ENCODE measurements at regions not wholly inside any gene's neighbourhood (a gene's known extent, or its start where the extent isn't known, plus 50 kb on each side); places are given as distances from the start of the nearest gene placed in this dataset.
"Not testable (repeated sequence)": the region's sequence is repeated elsewhere in the genome, so short reads cannot be mapped to it uniquely, and the experiment has no call there.

GRCh38 chr12:67545298-67545697 is 103.2 kb upstream of the DYRK2 start:
- DNase-seq: no peak
- no peaks in the 10 kb centered on the region for H3K9me3 ChIP-seq (ENCODE audit: insufficient read depth, low read depth, low read length)
- no peak overlapping the region for H3K9ac ChIP-seq (ENCODE audit: low read length)
- H3K79me2 ChIP-seq (ENCODE audit: control insufficient read depth, insufficient read depth, low read length, poor library complexity): no peaks in the 10 kb centered on the region
- H3K4me1 ChIP-seq (ENCODE audit: control insufficient read depth in 1 of 2, insufficient read depth in 2 of 2, low read length in 2 of 2): no peaks in the 10 kb centered on the region
- no peak overlapping the region for H3K23ac ChIP-seq (ENCODE audit: low read length)
- no peak overlapping the region for H2BK5ac ChIP-seq (ENCODE audit: low read depth, low read length, poor library complexity)
- H3K4me2 ChIP-seq (ENCODE audit: low read length): no peak overlapping the region
- H4K91ac ChIP-seq (ENCODE audit: low read depth, low read length): no peak overlapping the region
- H4K8ac ChIP-seq (ENCODE audit: low read depth, low read length): no peak overlapping the region
- H4K12ac ChIP-seq (ENCODE audit: low read depth, low read length): no peak overlapping the region
- H2AFZ ChIP-seq (ENCODE audit: insufficient read depth, low read length, poor library complexity): no peak overlapping the region
- H3K79me1 ChIP-seq (ENCODE audit: low read length): no peaks in the 10 kb centered on the region
- no peak overlapping the region for H2BK12ac ChIP-seq (ENCODE audit: low read length)
- H3K4me3 ChIP-seq (ENCODE audit: low read depth, low read length): no peak overlapping the region
- H2AK5ac ChIP-seq (ENCODE audit: low read length): no peak overlapping the region
- no peak overlapping the region for H3K4ac ChIP-seq (ENCODE audit: low read depth, low read length)
- H3K36me3 ChIP-seq (ENCODE audit: control insufficient read depth in 1 of 2, insufficient read depth in 2 of 2, low read length in 2 of 2): no peaks in the 10 kb centered on the region
- H3K27ac ChIP-seq (ENCODE audit: low read depth, low read length): no peak overlapping the region
- H3K14ac ChIP-seq (ENCODE audit: low read length): no peak overlapping the region
- WGBS (ENCODE audit: extremely low coverage, insufficient coverage, insufficient read length): no CpG with 5 or more reads among the region's 8 CpGs
- no peak overlapping the region for H3K18ac ChIP-seq (ENCODE audit: low read length)
- H2BK120ac ChIP-seq (ENCODE audit: insufficient read depth, low read length, poor library complexity): no peak overlapping the region
- H3K27me3 ChIP-seq (ENCODE audit: insufficient read depth, low read length): no peaks in the 10 kb centered on the region

GRCh38 chr12:67546746-67547145 is 101.8 kb upstream of the DYRK2 start:
- Histone ChIP-seq H2AK5ac (ENCODE audit: low read length) (no peak overlapping the region), H3K79me2 (ENCODE audit: control insufficient read depth, insufficient read depth, low read length, poor library complexity) (no peaks in the 10 kb centered on the region), H3K27ac (ENCODE audit: low read depth, low read length) (no peak overlapping the region), H4K8ac (ENCODE audit: low read depth, low read length) (no peak overlapping the region), H2BK120ac (ENCODE audit: insufficient read depth, low read length, poor library complexity) (no peak overlapping the region), H3K18ac (ENCODE audit: low read length) (no peak overlapping the region), H3K4me1 (ENCODE audit: control insufficient read depth in 1 of 2, insufficient read depth in 2 of 2, low read length in 2 of 2) (no peaks in the 10 kb centered on the region), H3K4ac (ENCODE audit: low read depth, low read length) (no peak overlapping the region), H3K79me1 (ENCODE audit: low read length) (no peaks in the 10 kb centered on the region), H3K14ac (ENCODE audit: low read length) (no peak overlapping the region), H4K12ac (ENCODE audit: low read depth, low read length) (no peak overlapping the region), H3K27me3 (ENCODE audit: insufficient read depth, low read length) (no peaks in the 10 kb centered on the region), H2BK12ac (ENCODE audit: low read length) (no peak overlapping the region), H3K36me3 (ENCODE audit: control insufficient read depth in 1 of 2, insufficient read depth in 2 of 2, low read length in 2 of 2) (no peaks in the 10 kb centered on the region), H2AFZ (ENCODE audit: insufficient read depth, low read length, poor library complexity) (no peak overlapping the region), H4K91ac (ENCODE audit: low read depth, low read length) (no peak overlapping the region), H2BK5ac (ENCODE audit: low read depth, low read length, poor library complexity) (no peak overlapping the region), H3K9ac (ENCODE audit: low read length) (no peak overlapping the region), H3K4me2 (ENCODE audit: low read length) (no peak overlapping the region), H3K4me3 (ENCODE audit: low read depth, low read length) (no peak overlapping the region), H3K9me3 (ENCODE audit: insufficient read depth, low read depth, low read length) (no peaks in the 10 kb centered on the region), H3K23ac (ENCODE audit: low read length) (no peak overlapping the region)
- no CpG with 5 or more reads among the region's 1 CpG for WGBS (ENCODE audit: extremely low coverage, insufficient coverage, insufficient read length)
- no peak for DNase-seq

GRCh38 chr12:67555075-67555717 is 93.3 kb upstream of the DYRK2 start:
- H4K12ac ChIP-seq (ENCODE audit: low read depth, low read length); H3K23ac ChIP-seq (ENCODE audit: low read length); H2BK12ac ChIP-seq (ENCODE audit: low read length); H2BK120ac ChIP-seq (ENCODE audit: insufficient read depth, low read length, poor library complexity); H3K18ac ChIP-seq (ENCODE audit: low read length); H3K9me3 ChIP-seq (ENCODE audit: insufficient read depth, low read depth, low read length); H2AK5ac ChIP-seq (ENCODE audit: low read length); H3K14ac ChIP-seq (ENCODE audit: low read length); H2AFZ ChIP-seq (ENCODE audit: insufficient read depth, low read length, poor library complexity); H3K27ac ChIP-seq (ENCODE audit: low read depth, low read length); H3K79me2 ChIP-seq (ENCODE audit: control insufficient read depth, insufficient read depth, low read length, poor library complexity); H3K4me2 ChIP-seq (ENCODE audit: low read length); H3K27me3 ChIP-seq (ENCODE audit: insufficient read depth, low read length); H2BK5ac ChIP-seq (ENCODE audit: low read depth, low read length, poor library complexity); H3K4me1 ChIP-seq (ENCODE audit: control insufficient read depth in 1 of 2, insufficient read depth in 2 of 2, low read length in 2 of 2); H3K4me3 ChIP-seq (ENCODE audit: low read depth, low read length); H4K91ac ChIP-seq (ENCODE audit: low read depth, low read length); H3K4ac ChIP-seq (ENCODE audit: low read depth, low read length); H3K79me1 ChIP-seq (ENCODE audit: low read length); H3K36me3 ChIP-seq (ENCODE audit: control insufficient read depth in 1 of 2, insufficient read depth in 2 of 2, low read length in 2 of 2); H3K9ac ChIP-seq (ENCODE audit: low read length): not testable (repeated sequence)
- no CpG with 5 or more reads among the region's 8 CpGs for WGBS (ENCODE audit: extremely low coverage, insufficient coverage, insufficient read length)
- DNase-seq: peak; percentile 39 to 57
- H4K8ac ChIP-seq (ENCODE audit: low read depth, low read length): peak overlapping the region; percentile 9

GRCh38 chr12:67558775-67559174 is 89.8 kb upstream of the DYRK2 start:
- H4K91ac ChIP-seq (ENCODE audit: low read depth, low read length): no peak overlapping the region
- no peak for DNase-seq
- no peak overlapping the region for H3K14ac ChIP-seq (ENCODE audit: low read length)
- H3K4ac ChIP-seq (ENCODE audit: low read depth, low read length): no peak overlapping the region
- no peak overlapping the region for H3K27ac ChIP-seq (ENCODE audit: low read depth, low read length)
- no peak overlapping the region for H3K18ac ChIP-seq (ENCODE audit: low read length)
- H3K9ac ChIP-seq (ENCODE audit: low read length): no peak overlapping the region
- no peak overlapping the region for H3K4me2 ChIP-seq (ENCODE audit: low read length)
- H3K9me3 ChIP-seq (ENCODE audit: insufficient read depth, low read depth, low read length): peaks cover 4% of the 10 kb centered on the region
- H3K79me1 ChIP-seq (ENCODE audit: low read length): no peaks in the 10 kb centered on the region
- no peak overlapping the region for H2AK5ac ChIP-seq (ENCODE audit: low read length)
- no peaks in the 10 kb centered on the region for H3K79me2 ChIP-seq (ENCODE audit: control insufficient read depth, insufficient read depth, low read length, poor library complexity)
- no peak overlapping the region for H2BK120ac ChIP-seq (ENCODE audit: insufficient read depth, low read length, poor library complexity)
- peaks cover 2 to 6% of the 10 kb centered on the region in 2 experiments for H3K4me1 ChIP-seq (ENCODE audit: control insufficient read depth in 1 of 2, insufficient read depth in 2 of 2, low read length in 2 of 2)
- H4K12ac ChIP-seq (ENCODE audit: low read depth, low read length): no peak overlapping the region
- no peak overlapping the region for H2AFZ ChIP-seq (ENCODE audit: insufficient read depth, low read length, poor library complexity)
- H3K23ac ChIP-seq (ENCODE audit: low read length): no peak overlapping the region
- no peak overlapping the region for H3K4me3 ChIP-seq (ENCODE audit: low read depth, low read length)
- H4K8ac ChIP-seq (ENCODE audit: low read depth, low read length): no peak overlapping the region
- H2BK5ac ChIP-seq (ENCODE audit: low read depth, low read length, poor library complexity): no peak overlapping the region
- no peaks in the 10 kb centered on the region for H3K36me3 ChIP-seq (ENCODE audit: control insufficient read depth in 1 of 2, insufficient read depth in 2 of 2, low read length in 2 of 2)
- H2BK12ac ChIP-seq (ENCODE audit: low read length): no peak overlapping the region
- no peaks in the 10 kb centered on the region for H3K27me3 ChIP-seq (ENCODE audit: insufficient read depth, low read length)
- no CpG with 5 or more reads among the region's 3 CpGs for WGBS (ENCODE audit: extremely low coverage, insufficient coverage, insufficient read length)
